ENCODE measurements at regions not wholly inside any gene's neighbourhood (a gene's known extent, or its start where the extent isn't known, plus 50 kb on each side); places are given as distances from the start of the nearest gene placed in this dataset.
"Not testable (repeated sequence)": the region's sequence is repeated elsewhere in the genome, so short reads cannot be mapped to it uniquely, and the experiment has no call there.

GRCh38 chr5:26364624-26365023 is 673.8 kb downstream of the CDH9 start:
- not testable (repeated sequence) for H3K27ac Mint-ChIP-seq; H3K4me3 Mint-ChIP-seq; H3K27me3 Mint-ChIP-seq; ATAC-seq (ENCODE audit: low read depth); H3K36me3 Mint-ChIP-seq; DNase-seq (ENCODE audit: low spot score in 2 of 2); H3K4me1 Mint-ChIP-seq
- H3K9me3 Mint-ChIP-seq: peaks cover 19% of the 10 kb centered on the region

- ATAC-seq (ENCODE audit: low read depth) (no peak), DNase-seq (ENCODE audit: low spot score in 2 of 2) (no peak)
- Mint-ChIP-seq H3K36me3 (no peaks in the 10 kb centered on the region), H3K4me3 (no peak overlapping the region), H3K4me1 (no peaks in the 10 kb centered on the region), H3K27me3 (no peaks in the 10 kb centered on the region), H3K9me3 (peaks cover 7% of the 10 kb centered on the region), H3K27ac (no peak overlapping the region)
Observed at GRCh38 chr5:26343801-26344325, 694.5 kb downstream of the CDH9 start.

- no peak overlapping the region for H3K27ac Mint-ChIP-seq
- DNase-seq (ENCODE audit: low spot score in 2 of 2): no peak
- no peaks in the 10 kb centered on the region for H3K36me3 Mint-ChIP-seq
- no peak for ATAC-seq (ENCODE audit: low read depth)
- H3K27me3 Mint-ChIP-seq: no peaks in the 10 kb centered on the region
- no peak overlapping the region for H3K4me3 Mint-ChIP-seq
- H3K9me3 Mint-ChIP-seq: peaks cover 7% of the 10 kb centered on the region
- no peaks in the 10 kb centered on the region for H3K4me1 Mint-ChIP-seq
Observed at GRCh38 chr5:26339576-26339975, 698.8 kb downstream of the CDH9 start.

- no peaks in the 10 kb centered on the region for H3K9me3 Mint-ChIP-seq
- H3K36me3 Mint-ChIP-seq: no peaks in the 10 kb centered on the region
- ATAC-seq (ENCODE audit: low read depth): no peak
- H3K4me1 Mint-ChIP-seq: no peaks in the 10 kb centered on the region
- H3K27me3 Mint-ChIP-seq: no peaks in the 10 kb centered on the region
- no peak overlapping the region for H3K4me3 Mint-ChIP-seq
- no peak overlapping the region for H3K27ac Mint-ChIP-seq
- DNase-seq (ENCODE audit: low spot score in 2 of 2): no peak
Observed at GRCh38 chr5:26329562-26330189, 708.7 kb downstream of the CDH9 start.

- H3K27ac Mint-ChIP-seq: no peak overlapping the region
- H3K36me3 Mint-ChIP-seq: no peaks in the 10 kb centered on the region
- no peaks in the 10 kb centered on the region for H3K9me3 Mint-ChIP-seq
- ATAC-seq (ENCODE audit: low read depth): no peak
- H3K27me3 Mint-ChIP-seq: no peaks in the 10 kb centered on the region
- no peak overlapping the region for H3K4me3 Mint-ChIP-seq
- DNase-seq (ENCODE audit: low spot score in 2 of 2): no peak
- H3K4me1 Mint-ChIP-seq: no peaks in the 10 kb centered on the region
Observed at GRCh38 chr5:26326153-26326759, 712.1 kb downstream of the CDH9 start.

GRCh38 chr5:26325432-26325831 is 713.0 kb downstream of the CDH9 start:
- H3K9me3 Mint-ChIP-seq; DNase-seq (ENCODE audit: low spot score in 2 of 2); H3K4me1 Mint-ChIP-seq; H3K36me3 Mint-ChIP-seq; H3K27ac Mint-ChIP-seq; H3K4me3 Mint-ChIP-seq; H3K27me3 Mint-ChIP-seq; ATAC-seq (ENCODE audit: low read depth): not testable (repeated sequence)

- H3K36me3 Mint-ChIP-seq; H3K4me1 Mint-ChIP-seq; H3K4me3 Mint-ChIP-seq; ATAC-seq (ENCODE audit: low read depth); H3K9me3 Mint-ChIP-seq; H3K27me3 Mint-ChIP-seq; H3K27ac Mint-ChIP-seq; DNase-seq (ENCODE audit: low spot score in 2 of 2): not testable (repeated sequence)
Observed at GRCh38 chr5:26324273-26324895, 714.0 kb downstream of the CDH9 start.

GRCh38 chr5:26323794-26324193 is 714.6 kb downstream of the CDH9 start:
- ATAC-seq (ENCODE audit: low read depth): no peak

GRCh38 chr5:26321278-26321677 is 717.1 kb downstream of the CDH9 start:
- DNase-seq (ENCODE audit: low spot score in 2 of 2) (no peak), ATAC-seq (ENCODE audit: low read depth) (no peak)
- Mint-ChIP-seq H3K9me3 (peaks cover 6% of the 10 kb centered on the region), H3K4me1 (no peaks in the 10 kb centered on the region), H3K27ac (no peak overlapping the region), H3K36me3 (no peaks in the 10 kb centered on the region), H3K4me3 (no peak overlapping the region), H3K27me3 (no peaks in the 10 kb centered on the region)

More at GRCh38 chr5:26323794-26324193, 714.6 kb downstream of the CDH9 start:
- Mint-ChIP-seq H3K27me3 (no peaks in the 10 kb centered on the region), H3K36me3 (no peaks in the 10 kb centered on the region), H3K9me3 (no peaks in the 10 kb centered on the region), H3K4me3 (no peak overlapping the region), H3K4me1 (no peaks in the 10 kb centered on the region), H3K27ac (no peak overlapping the region)
- no peak for DNase-seq (ENCODE audit: low spot score in 2 of 2)

GRCh38 chr5:26310415-26310814 is 728.0 kb downstream of the CDH9 start:
- DNase-seq (ENCODE audit: low spot score in 2 of 2) (no peak), ATAC-seq (ENCODE audit: low read depth) (no peak)
- H3K27ac Mint-ChIP-seq: no peak overlapping the region
- H3K4me1 Mint-ChIP-seq: no peaks in the 10 kb centered on the region
- no peak overlapping the region for H3K4me3 Mint-ChIP-seq
- H3K36me3 Mint-ChIP-seq: no peaks in the 10 kb centered on the region
- no peaks in the 10 kb centered on the region for H3K27me3 Mint-ChIP-seq
- H3K9me3 Mint-ChIP-seq: peaks cover 3% of the 10 kb centered on the region

GRCh38 chr5:26295541-26295940 is 742.8 kb downstream of the CDH9 start:
- H3K4me1 Mint-ChIP-seq: no peaks in the 10 kb centered on the region
- DNase-seq (ENCODE audit: low spot score in 2 of 2) (no peak), ATAC-seq (ENCODE audit: low read depth) (no peak)
- H3K36me3 Mint-ChIP-seq: no peaks in the 10 kb centered on the region
- no peaks in the 10 kb centered on the region for H3K27me3 Mint-ChIP-seq
- no peak overlapping the region for H3K27ac Mint-ChIP-seq
- no peak overlapping the region for H3K4me3 Mint-ChIP-seq
- H3K9me3 Mint-ChIP-seq: peaks cover 4% of the 10 kb centered on the region

- no peaks in the 10 kb centered on the region for H3K4me1 Mint-ChIP-seq
- no peaks in the 10 kb centered on the region for H3K27me3 Mint-ChIP-seq
- H3K4me3 Mint-ChIP-seq: no peak overlapping the region
- no peak for DNase-seq (ENCODE audit: low spot score in 2 of 2)
- ATAC-seq (ENCODE audit: low read depth): no peak
- H3K9me3 Mint-ChIP-seq: peaks cover 3% of the 10 kb centered on the region
- no peak overlapping the region for H3K27ac Mint-ChIP-seq
- no peaks in the 10 kb centered on the region for H3K36me3 Mint-ChIP-seq
Observed at GRCh38 chr5:26282190-26282589, 756.2 kb downstream of the CDH9 start.

GRCh38 chr5:26278078-26278477 is 760.3 kb downstream of the CDH9 start:
- DNase-seq (ENCODE audit: low spot score in 2 of 2) (no peak), ATAC-seq (ENCODE audit: low read depth) (no peak)
- H3K4me1 Mint-ChIP-seq: no peaks in the 10 kb centered on the region
- no peak overlapping the region for H3K4me3 Mint-ChIP-seq
- H3K9me3 Mint-ChIP-seq: peaks cover 2% of the 10 kb centered on the region
- no peaks in the 10 kb centered on the region for H3K36me3 Mint-ChIP-seq
- H3K27ac Mint-ChIP-seq: no peak overlapping the region
- H3K27me3 Mint-ChIP-seq: no peaks in the 10 kb centered on the region

- ATAC-seq (ENCODE audit: low read depth) (no peak), DNase-seq (ENCODE audit: low spot score in 2 of 2) (no peak)
- Mint-ChIP-seq H3K9me3 (peaks cover 8% of the 10 kb centered on the region), H3K4me1 (no peaks in the 10 kb centered on the region), H3K27ac (no peak overlapping the region), H3K27me3 (no peaks in the 10 kb centered on the region), H3K4me3 (no peak overlapping the region), H3K36me3 (no peaks in the 10 kb centered on the region)
Observed at GRCh38 chr5:26259081-26259480, 779.3 kb downstream of the CDH9 start.

All from memory B cell (primary cell).